ENCODE measurements at regions not wholly inside any gene's neighbourhood (a gene's known extent, or its start where the extent isn't known, plus 50 kb on each side); places are given as distances from the start of the nearest gene placed in this dataset.

DNA sequence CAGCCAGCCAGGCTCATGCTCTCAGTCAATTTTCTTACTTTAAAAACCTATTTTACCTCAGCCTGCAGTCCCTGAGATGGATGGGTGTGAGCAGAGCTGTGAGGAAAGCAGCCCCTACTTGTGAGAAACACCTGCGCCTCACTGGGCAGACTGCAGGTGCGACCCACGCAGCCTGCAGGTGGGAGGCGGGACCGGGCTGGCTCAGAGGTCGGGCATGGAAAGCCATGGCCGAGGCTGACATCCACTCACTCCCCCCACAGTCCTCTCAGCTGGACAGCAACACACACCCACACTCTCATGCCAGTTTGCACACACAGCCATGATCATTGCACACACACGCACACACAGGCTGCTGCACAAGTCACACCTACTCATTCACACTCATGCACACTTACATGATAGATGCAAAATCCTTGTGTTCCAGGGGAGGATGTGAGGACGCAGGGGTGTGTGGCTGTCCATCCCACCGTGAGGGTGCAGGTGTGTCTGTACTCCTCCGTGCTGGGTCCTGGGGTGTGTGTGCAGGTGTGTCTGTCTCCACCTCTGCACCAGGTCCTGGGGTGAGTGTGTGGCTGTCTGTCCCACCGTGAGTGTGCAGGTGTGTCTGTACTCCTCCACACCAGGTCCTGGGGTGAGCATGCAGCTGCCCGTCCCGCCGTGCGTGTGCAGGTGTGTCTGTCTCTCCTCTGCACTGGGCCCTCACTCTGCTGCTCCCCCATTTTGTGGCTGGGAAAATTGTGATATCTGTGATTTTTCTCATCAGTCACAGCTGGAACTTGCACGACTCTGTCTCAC lies 166.5 kb downstream of the RTP5 start:
- H3K4me3 Mint-ChIP-seq = no peak overlapping the region
- H3K36me3 Mint-ChIP-seq (ENCODE audit: low read depth) = peaks cover 9% of the 10 kb centered on the region
- Histone ChIP-seq H3K27ac (ENCODE audit: low read depth in 1 of 2, low read length in 2 of 2) (no peak overlapping the region), H3K36me3 (ENCODE audit: insufficient read depth, low read length) (no peaks in the 10 kb centered on the region), H3K4me3 (ENCODE audit: low read length) (no peak overlapping the region), H3K27me3 (ENCODE audit: control insufficient read depth in 1 of 2, insufficient read depth in 2 of 2, low read length in 2 of 2) (no peaks in the 10 kb centered on the region), H3K4me1 (ENCODE audit: insufficient read depth, low read length) (peaks cover 24% of the 10 kb centered on the region), H3K9me3 (ENCODE audit: control insufficient read depth in 1 of 2, insufficient read depth in 1 of 2, low read length in 2 of 2) (peaks cover 0 to 6% of the 10 kb centered on the region in 2 experiments)
- CTCF ChIA-PET = no interaction called here
- intact Hi-C loops (cut with DNase I, micrococcal nuclease) = no loop called here
- DNase-seq (no peak), ATAC-seq (ENCODE audit: poor library complexity) (no peak)
- POLR2A ChIA-PET = no interaction called here
- no peaks in the 10 kb centered on the region for H3K27me3 Mint-ChIP-seq
- TF ChIP-seq, protein P1, sequence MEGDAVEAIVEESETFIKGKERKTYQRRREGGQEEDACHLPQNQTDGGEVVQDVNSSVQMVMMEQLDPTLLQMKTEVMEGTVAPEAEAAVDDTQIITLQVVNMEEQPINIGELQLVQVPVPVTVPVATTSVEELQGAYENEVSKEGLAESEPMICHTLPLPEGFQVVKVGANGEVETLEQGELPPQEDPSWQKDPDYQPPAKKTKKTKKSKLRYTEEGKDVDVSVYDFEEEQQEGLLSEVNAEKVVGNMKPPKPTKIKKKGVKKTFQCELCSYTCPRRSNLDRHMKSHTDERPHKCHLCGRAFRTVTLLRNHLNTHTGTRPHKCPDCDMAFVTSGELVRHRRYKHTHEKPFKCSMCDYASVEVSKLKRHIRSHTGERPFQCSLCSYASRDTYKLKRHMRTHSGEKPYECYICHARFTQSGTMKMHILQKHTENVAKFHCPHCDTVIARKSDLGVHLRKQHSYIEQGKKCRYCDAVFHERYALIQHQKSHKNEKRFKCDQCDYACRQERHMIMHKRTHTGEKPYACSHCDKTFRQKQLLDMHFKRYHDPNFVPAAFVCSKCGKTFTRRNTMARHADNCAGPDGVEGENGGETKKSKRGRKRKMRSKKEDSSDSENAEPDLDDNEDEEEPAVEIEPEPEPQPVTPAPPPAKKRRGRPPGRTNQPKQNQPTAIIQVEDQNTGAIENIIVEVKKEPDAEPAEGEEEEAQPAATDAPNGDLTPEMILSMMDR (IDR thresholded peaks at IDR 0.05) = no peak
- H3K27ac Mint-ChIP-seq = no peak overlapping the region
- H3K9me3 Mint-ChIP-seq = no peaks in the 10 kb centered on the region
- peaks cover 27% of the 10 kb centered on the region for H3K4me1 Mint-ChIP-seq (ENCODE audit: low read depth)

DNA sequence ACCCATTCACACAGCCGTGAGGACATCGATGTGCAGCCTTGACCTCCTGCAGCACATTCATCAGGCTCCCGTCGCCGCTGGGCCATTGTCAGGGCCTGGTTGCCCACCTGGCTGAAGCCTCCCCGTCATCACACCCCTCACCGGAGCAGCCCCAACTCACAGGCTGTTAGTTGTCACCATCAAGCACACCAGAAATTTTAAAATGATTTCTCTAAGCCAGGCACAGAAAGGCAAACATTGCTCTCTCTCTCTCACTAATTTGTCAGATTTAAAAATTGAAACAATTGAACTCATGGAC lies 167.1 kb downstream of the RTP5 start:
- no peaks in the 10 kb centered on the region for H3K27me3 ChIP-seq (ENCODE audit: control insufficient read depth in 1 of 2, insufficient read depth in 2 of 2, low read length in 2 of 2)

DNA sequence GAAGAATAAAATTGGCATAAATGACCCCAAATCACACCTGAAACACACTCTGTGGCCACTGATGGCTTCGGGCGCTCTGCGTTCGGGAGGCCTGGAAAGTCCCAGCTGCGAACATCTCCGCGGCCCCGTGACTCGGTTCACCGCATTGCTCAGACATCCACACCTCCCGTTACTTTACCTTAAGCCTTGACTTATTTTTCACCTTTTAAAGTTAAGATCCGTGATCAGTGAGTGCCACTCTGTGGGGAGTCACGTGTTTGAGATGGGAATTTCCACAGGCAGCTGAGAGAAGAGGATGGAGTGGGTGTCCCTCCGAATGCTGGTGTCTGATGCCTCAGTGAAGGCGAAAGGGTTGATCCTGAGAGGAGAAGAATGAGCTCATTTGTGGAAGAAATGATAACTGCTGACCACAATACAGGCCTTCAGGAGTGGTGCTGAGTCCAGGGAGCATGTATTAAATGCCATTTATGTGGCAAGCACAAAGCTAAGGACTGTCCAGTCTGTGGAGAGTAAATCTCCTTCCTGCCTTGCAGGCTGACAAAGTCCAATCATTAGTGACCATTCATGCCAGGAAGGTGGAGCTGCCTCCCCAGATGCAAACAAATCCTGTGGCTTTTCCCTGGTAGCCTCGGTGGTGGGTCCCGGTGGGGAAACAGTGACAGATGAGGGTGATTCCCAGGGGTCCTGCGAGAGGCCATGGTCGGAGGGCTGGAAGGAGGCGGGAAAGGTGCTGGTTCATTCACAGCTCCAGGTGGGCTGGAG lies 168.8 kb downstream of the RTP5 start:
- H3K27me3 Mint-ChIP-seq = peaks cover 13% of the 10 kb centered on the region
- ATAC-seq (ENCODE audit: poor library complexity) (no peak), DNase-seq (peak in 2 of 14 experiments; percentile 19 to 36)

More for the DNA sequence above, 167.1 kb downstream of the RTP5 start:
- no peak overlapping the region for H3K27ac ChIP-seq (ENCODE audit: low read depth in 1 of 2, low read length in 2 of 2)
- TF ChIP-seq, protein P1 (IDR thresholded peaks at IDR 0.05) = no peak
- no peaks in the 10 kb centered on the region for H3K36me3 ChIP-seq (ENCODE audit: insufficient read depth, low read length)
- DNase-seq (no peak), ATAC-seq (ENCODE audit: poor library complexity) (no peak)
- peaks cover 0 to 11% of the 10 kb centered on the region in 2 experiments for H3K9me3 ChIP-seq (ENCODE audit: control insufficient read depth in 1 of 2, insufficient read depth in 1 of 2, low read length in 2 of 2)
- Mint-ChIP-seq H3K9me3 (no peaks in the 10 kb centered on the region), H3K36me3 (ENCODE audit: low read depth) (peaks cover 4% of the 10 kb centered on the region), H3K27me3 (peaks cover 3% of the 10 kb centered on the region), H3K4me1 (ENCODE audit: low read depth) (peaks cover 22% of the 10 kb centered on the region), H3K27ac (no peak overlapping the region), H3K4me3 (no peak overlapping the region)
- peaks cover 18% of the 10 kb centered on the region for H3K4me1 ChIP-seq (ENCODE audit: insufficient read depth, low read length)
- ChIA-PET CTCF (no interaction called here), POLR2A (no interaction called here)
- no peak overlapping the region for H3K4me3 ChIP-seq (ENCODE audit: low read length)
- intact Hi-C loops (cut with DNase I, micrococcal nuclease) = no loop called here

More for the DNA sequence above, 168.8 kb downstream of the RTP5 start:
- POLR2A ChIA-PET = no interaction called here
- intact Hi-C loops (cut with DNase I, micrococcal nuclease) = no loop called here
- Mint-ChIP-seq H3K9me3 (no peaks in the 10 kb centered on the region), H3K4me1 (ENCODE audit: low read depth) (peaks cover 9% of the 10 kb centered on the region), H3K36me3 (ENCODE audit: low read depth) (no peaks in the 10 kb centered on the region), H3K27ac (no peak overlapping the region), H3K4me3 (no peak overlapping the region)
- H3K9me3 ChIP-seq (ENCODE audit: control insufficient read depth in 1 of 2, insufficient read depth in 1 of 2, low read length in 2 of 2) = peaks cover 0 to 16% of the 10 kb centered on the region in 2 experiments
- TF ChIP-seq, protein P1 (IDR thresholded peaks at IDR 0.05) = no peak
- H3K4me1 ChIP-seq (ENCODE audit: insufficient read depth, low read length) = peaks cover 1% of the 10 kb centered on the region
- no peak overlapping the region for H3K4me3 ChIP-seq (ENCODE audit: low read length)
- no peaks in the 10 kb centered on the region for H3K27me3 ChIP-seq (ENCODE audit: control insufficient read depth in 1 of 2, insufficient read depth in 2 of 2, low read length in 2 of 2)
- no peaks in the 10 kb centered on the region for H3K36me3 ChIP-seq (ENCODE audit: insufficient read depth, low read length)
- no peak overlapping the region for H3K27ac ChIP-seq (ENCODE audit: low read depth in 1 of 2, low read length in 2 of 2)
- CTCF ChIA-PET = no interaction called here

Data from CD4-positive, alpha-beta T cell (primary cell).